ENCODE measurements at regions not wholly inside any gene's neighbourhood (a gene's known extent, or its start where the extent isn't known, plus 50 kb on each side); places are given as distances from the start of the nearest gene placed in this dataset.
A peak's percentile ranks its signal among the peaks of the same experiment; 100 is the strongest.

GRCh38 chr7:370259-370625 is 80.3 kb downstream of the FOXL3 start:
- ChIA-PET CTCF (interaction anchor here (0.7 to 1.0 kb wide), 2 partner anchors 28 to 147 kb away, joined by 3 read pairs; no protein-coding TSS in a partner anchor), POLR2A (interaction anchor here (0.5 to 1.0 kb wide), 2 partner anchors 28 to 133 kb away, joined by 3 to 4 read pairs; no protein-coding TSS in a partner anchor)
- Mint-ChIP-seq H3K36me3 (ENCODE audit: insufficient read depth, unreplicated experiment) (no peaks in the 10 kb centered on the region), H3K4me1 (ENCODE audit: low read depth, unreplicated experiment) (peaks cover 52% of the 10 kb centered on the region), H3K9me3 (ENCODE audit: unreplicated experiment) (no peaks in the 10 kb centered on the region), H3K27ac (ENCODE audit: unreplicated experiment) (peak overlapping the region; percentile 53), H3K4me3 (ENCODE audit: unreplicated experiment) (peak overlapping the region; percentile 33), H3K27me3 (ENCODE audit: insufficient read depth, unreplicated experiment) (no peaks in the 10 kb centered on the region)
- Histone ChIP-seq H3K9me3 (no peaks in the 10 kb centered on the region), H3K4me3 (ENCODE audit: low read depth, low read length) (no peak overlapping the region), H3K27me3 (replicated peaks; ENCODE audit: control insufficient read depth, insufficient read depth, low read length) (no peaks in the 10 kb centered on the region), H3K36me3 (ENCODE audit: control insufficient read depth, insufficient read depth, low read length) (no peaks in the 10 kb centered on the region), H3K4me1 (peaks cover 72% of the 10 kb centered on the region)
- TF ChIP-seq CTCF (IDR thresholded peaks at IDR 0.05; ENCODE audit: insufficient read depth in 1 of 2, low read depth in 1 of 2, low read length in 1 of 2, severe bottlenecking in 1 of 2, unreplicated experiment in 1 of 2), result peak in 1 of 2 experiments; percentile 2
- intact Hi-C loops (cut with micrococcal nuclease; ENCODE audit: unreplicated experiment), result loop anchor here (5.0 kb wide), 1 partner anchor 147 kb away; the partner anchor contains the start of gene PDGFA
- BruUV-seq (replicated peaks), result no TSS peak
- peak; percentile 79 to 84 for DNase-seq

GRCh38 chr7:370775-371118 is 80.8 kb downstream of the FOXL3 start:
- POLR2A ChIA-PET, result interaction anchor here (1.0 to 1.1 kb wide), 2 partner anchors 29 to 133 kb away, joined by 3 to 5 read pairs; no protein-coding TSS in a partner anchor
- BruUV-seq (replicated peaks), result no TSS peak
- Mint-ChIP-seq H3K4me3 (ENCODE audit: unreplicated experiment) (no peak overlapping the region), H3K4me1 (ENCODE audit: low read depth, unreplicated experiment) (peaks cover 48% of the 10 kb centered on the region), H3K9me3 (ENCODE audit: unreplicated experiment) (no peaks in the 10 kb centered on the region), H3K27ac (ENCODE audit: unreplicated experiment) (peak overlapping the region; percentile 53), H3K36me3 (ENCODE audit: insufficient read depth, unreplicated experiment) (no peaks in the 10 kb centered on the region), H3K27me3 (ENCODE audit: insufficient read depth, unreplicated experiment) (no peaks in the 10 kb centered on the region)
- Histone ChIP-seq H3K4me3 (ENCODE audit: low read depth, low read length) (no peak overlapping the region), H3K9me3 (no peaks in the 10 kb centered on the region), H3K27me3 (replicated peaks; ENCODE audit: control insufficient read depth, insufficient read depth, low read length) (no peaks in the 10 kb centered on the region), H3K36me3 (ENCODE audit: control insufficient read depth, insufficient read depth, low read length) (no peaks in the 10 kb centered on the region), H3K4me1 (peaks cover 75% of the 10 kb centered on the region)
- peak in 1 of 2 experiments; percentile 25 for DNase-seq
- CTCF ChIA-PET, result interaction anchor here (1.0 kb wide), 1 partner anchor 146 kb away, joined by 3 read pairs; no protein-coding TSS in a partner anchor
- intact Hi-C loops (cut with micrococcal nuclease; ENCODE audit: unreplicated experiment), result loop anchor here (5.0 kb wide), 1 partner anchor 147 kb away; the partner anchor contains the start of gene PDGFA
- no peak for TF ChIP-seq CTCF (IDR thresholded peaks at IDR 0.05; ENCODE audit: insufficient read depth in 1 of 2, low read depth in 1 of 2, low read length in 1 of 2, severe bottlenecking in 1 of 2, unreplicated experiment in 1 of 2)

- Mint-ChIP-seq H3K27ac (ENCODE audit: unreplicated experiment) (peak overlapping the region; percentile 99), H3K4me1 (ENCODE audit: low read depth, unreplicated experiment) (peaks cover 43% of the 10 kb centered on the region), H3K9me3 (ENCODE audit: unreplicated experiment) (no peaks in the 10 kb centered on the region), H3K27me3 (ENCODE audit: insufficient read depth, unreplicated experiment) (no peaks in the 10 kb centered on the region), H3K4me3 (ENCODE audit: unreplicated experiment) (peak overlapping the region; percentile 16), H3K36me3 (ENCODE audit: insufficient read depth, unreplicated experiment) (no peaks in the 10 kb centered on the region)
- CTCF ChIA-PET, result no interaction called here
- Histone ChIP-seq H3K9me3 (no peaks in the 10 kb centered on the region), H3K36me3 (ENCODE audit: control insufficient read depth, insufficient read depth, low read length) (no peaks in the 10 kb centered on the region), H3K27me3 (replicated peaks; ENCODE audit: control insufficient read depth, insufficient read depth, low read length) (no peaks in the 10 kb centered on the region), H3K4me1 (peaks cover 72% of the 10 kb centered on the region), H3K4me3 (ENCODE audit: low read depth, low read length) (no peak overlapping the region)
- BruUV-seq (replicated peaks), result no TSS peak
- POLR2A ChIA-PET, result interaction anchor here (1.0 to 1.1 kb wide), 2 partner anchors 30 to 132 kb away, joined by 3 to 5 read pairs; no protein-coding TSS in a partner anchor
- no peak for TF ChIP-seq CTCF (IDR thresholded peaks at IDR 0.05; ENCODE audit: insufficient read depth in 1 of 2, low read depth in 1 of 2, low read length in 1 of 2, severe bottlenecking in 1 of 2, unreplicated experiment in 1 of 2)
- intact Hi-C loops (cut with micrococcal nuclease; ENCODE audit: unreplicated experiment), result loop anchor here (5.0 kb wide), 1 partner anchor 146 kb away; the partner anchor contains the start of gene PDGFA
- DNase-seq, result peak; percentile 59 to 84
These were observed 81.3 kb downstream of the FOXL3 start for GRCh38 chr7:371119-371778.
